NB4 (cell line): ENCODE measurements at regions not wholly inside any gene's neighbourhood (a gene's known extent, or its start where the extent isn't known, plus 50 kb on each side); places are given as distances from the start of the nearest gene placed in this dataset.

ENCODE experiments used
- POLR2A ChIP-seq: IDR thresholded peaks from 2 replicates; pipeline ENCODE4 v1.6.1; 2011; ENCODE audit warnings: mild to moderate bottlenecking; ENCODE audit not compliant: insufficient read length; ENCODE audit errors: extremely low read depth
- TF ChIP-seq, protein P1 (sequence below): IDR thresholded peaks from one replicate; pipeline ENCODE4 v1.5.1; 2012; ENCODE audit warnings: low read depth, low read length

DNA sequence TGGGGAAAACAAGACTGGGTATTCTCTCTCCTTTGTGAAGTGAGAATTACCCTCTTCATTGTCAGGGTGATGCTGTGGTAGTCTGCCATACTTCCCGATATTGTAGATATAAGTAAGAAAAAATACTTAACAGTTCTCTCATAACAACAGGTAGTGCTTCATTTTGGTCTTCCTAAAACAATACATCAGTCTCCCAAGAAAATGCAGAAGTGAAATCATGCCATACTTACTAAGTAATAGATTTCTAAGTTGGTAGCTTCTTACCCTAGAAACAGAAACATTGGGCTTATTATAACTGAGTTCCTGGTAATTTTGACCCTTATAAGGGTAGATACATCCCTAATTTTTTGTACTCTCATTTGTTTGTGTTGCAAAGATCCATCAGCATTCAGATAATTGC is 460.7 kb upstream of the DCC start:
- TF ChIP-seq, protein P1, sequence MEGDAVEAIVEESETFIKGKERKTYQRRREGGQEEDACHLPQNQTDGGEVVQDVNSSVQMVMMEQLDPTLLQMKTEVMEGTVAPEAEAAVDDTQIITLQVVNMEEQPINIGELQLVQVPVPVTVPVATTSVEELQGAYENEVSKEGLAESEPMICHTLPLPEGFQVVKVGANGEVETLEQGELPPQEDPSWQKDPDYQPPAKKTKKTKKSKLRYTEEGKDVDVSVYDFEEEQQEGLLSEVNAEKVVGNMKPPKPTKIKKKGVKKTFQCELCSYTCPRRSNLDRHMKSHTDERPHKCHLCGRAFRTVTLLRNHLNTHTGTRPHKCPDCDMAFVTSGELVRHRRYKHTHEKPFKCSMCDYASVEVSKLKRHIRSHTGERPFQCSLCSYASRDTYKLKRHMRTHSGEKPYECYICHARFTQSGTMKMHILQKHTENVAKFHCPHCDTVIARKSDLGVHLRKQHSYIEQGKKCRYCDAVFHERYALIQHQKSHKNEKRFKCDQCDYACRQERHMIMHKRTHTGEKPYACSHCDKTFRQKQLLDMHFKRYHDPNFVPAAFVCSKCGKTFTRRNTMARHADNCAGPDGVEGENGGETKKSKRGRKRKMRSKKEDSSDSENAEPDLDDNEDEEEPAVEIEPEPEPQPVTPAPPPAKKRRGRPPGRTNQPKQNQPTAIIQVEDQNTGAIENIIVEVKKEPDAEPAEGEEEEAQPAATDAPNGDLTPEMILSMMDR: no peak
- TF ChIP-seq POLR2A: no peak
